NB4 (cell line): ENCODE measurements at regions not wholly inside any gene's neighbourhood (a gene's known extent, or its start where the extent isn't known, plus 50 kb on each side); places are given as distances from the start of the nearest gene placed in this dataset.

Source experiments
- DNase-seq: peaks from one replicate; pipeline ENCODE4 v3.0.0; 2010; ENCODE audit warnings: low read depth
- H3K4me3 ChIP-seq: one replicate; pipeline ENCODE4 v1.5.1; 2011; ENCODE audit warnings: mild to moderate bottlenecking, low read depth, low read length, moderate library complexity
- MYC ChIP-seq: IDR thresholded peaks from 2 replicates; pipeline ENCODE4 v1.6.1; 2011; ENCODE audit warnings: low read depth, low read length
- POLR2A ChIP-seq: IDR thresholded peaks from 2 replicates; pipeline ENCODE4 v1.6.1; 2011; ENCODE audit warnings: mild to moderate bottlenecking; ENCODE audit not compliant: insufficient read length; ENCODE audit errors: extremely low read depth
- TF ChIP-seq, protein P1 (sequence below): IDR thresholded peaks from one replicate; pipeline ENCODE4 v1.5.1; 2012; ENCODE audit warnings: low read depth, low read length
- TF ChIP-seq, protein P2 (sequence below): IDR thresholded peaks from 2 replicates; pipeline ENCODE4 v1.6.1; 2011; ENCODE audit warnings: low read depth, low read length

DNA sequence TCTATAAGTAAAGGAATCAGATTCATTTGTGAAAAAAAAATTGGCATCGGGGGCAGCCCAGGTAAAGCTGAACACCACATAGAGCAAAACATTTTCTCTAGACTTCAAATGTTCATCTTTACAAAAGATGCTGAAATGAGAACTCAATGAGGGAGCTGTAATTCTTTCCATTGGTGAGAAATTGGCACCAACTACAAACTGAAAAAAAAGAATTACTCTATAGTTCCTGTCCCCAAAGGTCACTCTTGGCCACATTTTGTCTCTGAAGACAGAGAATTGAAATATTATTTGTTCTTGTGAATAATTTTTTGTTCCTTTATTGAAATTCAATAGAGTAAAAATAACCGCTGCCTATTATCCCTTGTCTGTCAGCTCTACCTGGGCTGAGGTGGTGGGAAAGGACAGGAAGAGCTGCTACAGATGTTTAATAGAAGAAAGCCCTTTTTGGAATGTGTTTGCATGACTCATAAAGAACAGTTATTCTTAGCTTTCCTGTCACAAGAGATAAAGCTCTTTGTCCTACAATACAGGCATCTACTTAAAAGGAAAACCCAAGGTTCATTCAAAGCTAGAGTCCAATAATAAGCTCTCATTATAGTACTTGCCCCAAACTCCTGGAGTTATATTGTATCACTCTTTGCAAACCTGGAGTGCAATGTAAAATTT lies 380.1 kb upstream of the KITLG start:
- DNase-seq: no peak
- H3K4me3 ChIP-seq: no peak overlapping the region
- TF ChIP-seq, protein P1, sequence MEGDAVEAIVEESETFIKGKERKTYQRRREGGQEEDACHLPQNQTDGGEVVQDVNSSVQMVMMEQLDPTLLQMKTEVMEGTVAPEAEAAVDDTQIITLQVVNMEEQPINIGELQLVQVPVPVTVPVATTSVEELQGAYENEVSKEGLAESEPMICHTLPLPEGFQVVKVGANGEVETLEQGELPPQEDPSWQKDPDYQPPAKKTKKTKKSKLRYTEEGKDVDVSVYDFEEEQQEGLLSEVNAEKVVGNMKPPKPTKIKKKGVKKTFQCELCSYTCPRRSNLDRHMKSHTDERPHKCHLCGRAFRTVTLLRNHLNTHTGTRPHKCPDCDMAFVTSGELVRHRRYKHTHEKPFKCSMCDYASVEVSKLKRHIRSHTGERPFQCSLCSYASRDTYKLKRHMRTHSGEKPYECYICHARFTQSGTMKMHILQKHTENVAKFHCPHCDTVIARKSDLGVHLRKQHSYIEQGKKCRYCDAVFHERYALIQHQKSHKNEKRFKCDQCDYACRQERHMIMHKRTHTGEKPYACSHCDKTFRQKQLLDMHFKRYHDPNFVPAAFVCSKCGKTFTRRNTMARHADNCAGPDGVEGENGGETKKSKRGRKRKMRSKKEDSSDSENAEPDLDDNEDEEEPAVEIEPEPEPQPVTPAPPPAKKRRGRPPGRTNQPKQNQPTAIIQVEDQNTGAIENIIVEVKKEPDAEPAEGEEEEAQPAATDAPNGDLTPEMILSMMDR: no peak
- TF ChIP-seq, protein P2, sequence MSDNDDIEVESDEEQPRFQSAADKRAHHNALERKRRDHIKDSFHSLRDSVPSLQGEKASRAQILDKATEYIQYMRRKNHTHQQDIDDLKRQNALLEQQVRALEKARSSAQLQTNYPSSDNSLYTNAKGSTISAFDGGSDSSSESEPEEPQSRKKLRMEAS: no peak
- no peak for TF ChIP-seq MYC
- no peak for TF ChIP-seq POLR2A

DNA sequence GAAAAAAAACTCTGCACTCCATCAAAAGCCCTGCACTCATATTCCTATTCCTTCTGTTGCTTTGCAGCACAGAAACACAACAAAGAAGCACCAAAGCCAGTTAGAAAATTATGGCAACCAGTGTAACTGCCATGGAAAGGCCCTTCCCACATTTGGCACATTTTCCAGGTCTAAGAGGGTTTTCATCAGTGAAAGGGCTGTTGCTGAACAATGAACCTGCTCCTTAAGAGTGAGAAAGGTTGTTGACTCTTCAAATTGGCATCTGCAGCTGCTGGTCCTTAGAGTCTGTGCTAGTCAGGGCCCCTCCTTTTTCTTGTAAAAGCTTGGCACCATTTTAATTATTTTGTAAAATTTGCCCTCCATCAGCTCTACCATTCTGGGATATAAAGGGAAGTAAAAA lies 378.7 kb upstream of the KITLG start:
- TF ChIP-seq MYC: no peak
- DNase-seq: no peak
- no peak overlapping the region for H3K4me3 ChIP-seq

DNA sequence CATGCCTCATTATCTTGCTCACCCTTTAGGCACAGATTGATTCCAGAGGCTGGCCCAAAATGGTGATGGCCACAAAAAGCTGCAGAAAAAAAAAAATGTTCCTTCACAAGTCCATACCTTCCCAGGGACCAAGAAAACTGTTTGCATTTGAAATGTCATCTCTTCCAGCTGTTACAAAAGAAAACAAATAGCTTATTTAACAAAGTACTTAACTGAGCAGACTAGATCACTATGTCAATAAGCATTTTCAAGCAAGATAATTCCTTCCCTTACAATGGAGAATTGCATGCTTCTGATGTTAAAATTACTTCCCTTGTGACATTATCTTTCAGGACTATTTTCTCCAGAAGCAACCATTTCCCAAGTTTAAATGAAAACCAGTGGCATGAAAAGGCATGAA lies 377.9 kb upstream of the KITLG start:
- DNase-seq: no peak
- TF ChIP-seq POLR2A: no peak
- TF ChIP-seq, protein P2: no peak
- TF ChIP-seq, protein P1: no peak
- no peak overlapping the region for H3K4me3 ChIP-seq

DNA sequence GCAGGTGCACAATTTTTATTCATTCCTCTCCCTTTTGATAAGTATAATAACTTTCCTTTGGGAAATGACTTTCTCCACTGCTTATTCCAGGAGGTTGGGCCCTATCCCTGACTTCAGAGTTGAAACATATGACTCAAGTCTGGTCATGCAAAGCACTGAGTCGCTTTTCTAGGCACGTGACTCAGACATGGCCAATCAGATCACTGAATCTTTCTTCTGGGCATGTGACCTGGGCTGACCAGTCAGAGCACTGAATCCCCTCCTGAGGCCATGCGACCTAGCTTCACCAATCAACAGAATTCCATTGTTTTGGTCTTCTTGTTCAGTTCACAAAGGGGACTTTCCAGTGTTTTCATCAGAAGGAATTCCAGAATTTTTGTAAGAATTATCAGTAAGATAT lies 377.1 kb upstream of the KITLG start:
- no peak for DNase-seq
- TF ChIP-seq MYC (no peak), POLR2A (no peak)
- TF ChIP-seq, protein P1: no peak
- TF ChIP-seq, protein P2: no peak
- no peak overlapping the region for H3K4me3 ChIP-seq

DNA sequence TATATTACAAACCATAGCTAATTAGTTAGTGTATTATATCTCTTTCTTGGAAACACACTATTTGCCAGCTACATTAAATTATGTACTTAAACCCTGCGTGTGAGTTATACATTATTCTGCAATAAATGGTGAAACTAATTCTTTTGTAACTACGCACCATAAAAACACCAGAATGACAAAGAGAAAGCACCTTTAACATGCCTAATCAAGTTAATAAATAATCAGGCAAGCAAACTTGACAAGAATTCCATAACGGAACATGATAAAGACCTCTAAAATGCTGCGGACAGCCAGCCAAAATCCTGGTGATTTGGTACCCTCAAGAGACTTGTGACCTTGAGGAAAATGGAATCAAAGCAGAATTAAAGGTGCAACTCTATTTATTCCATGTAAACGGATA lies 375.3 kb upstream of the KITLG start:
- DNase-seq: no peak
- TF ChIP-seq MYC (no peak), POLR2A (no peak)
- TF ChIP-seq, protein P1: no peak
- TF ChIP-seq, protein P2: no peak
- no peak overlapping the region for H3K4me3 ChIP-seq

DNA sequence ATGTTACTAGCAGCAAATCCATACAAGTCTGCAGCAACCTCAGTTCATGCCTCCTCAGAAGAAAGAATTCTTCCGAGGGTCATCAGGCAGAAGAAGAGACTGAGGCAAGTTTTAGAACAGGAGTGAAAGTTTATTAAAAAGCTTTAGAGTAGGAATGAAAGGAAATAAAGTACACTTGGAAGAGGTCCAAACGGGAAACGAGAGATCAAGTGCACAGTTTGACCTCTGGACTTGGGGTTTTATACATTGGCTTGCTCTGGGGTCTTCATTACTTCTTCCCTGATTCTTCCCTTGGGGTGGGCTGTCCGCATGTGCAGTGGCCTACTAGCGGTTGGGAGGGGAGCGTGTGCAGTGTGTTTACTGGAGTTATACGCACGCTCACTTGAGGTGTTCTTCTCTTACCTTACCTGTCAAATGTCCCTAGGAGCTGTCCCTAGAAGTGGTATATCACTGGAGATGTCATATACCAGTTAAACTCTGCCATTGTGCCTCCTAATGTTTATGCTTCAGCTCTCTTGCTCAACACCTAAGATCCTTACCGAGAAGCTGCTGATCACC lies 372.8 kb upstream of the KITLG start:
- DNase-seq: no peak
- H3K4me3 ChIP-seq: no peak overlapping the region
- TF ChIP-seq POLR2A (no peak), MYC (no peak)
- TF ChIP-seq, protein P1: no peak
- TF ChIP-seq, protein P2: no peak
